Stimulated activated CD4-positive, alpha-beta T cell treated with anti-CD3 and anti-CD28 coated beads, Interleukin-12 subunit alpha, Interleukin-12 subunit beta, amount 100 ng/mL, for 4 hours (primary cell): ENCODE measurements at regions not wholly inside any gene's neighbourhood (a gene's known extent, or its start where the extent isn't known, plus 50 kb on each side); places are given as distances from the start of the nearest gene placed in this dataset.

Experiments used
- DNase-seq: peaks from one replicate; pipeline ENCODE4 v3.0.0-alpha.2; 2020

DNA sequence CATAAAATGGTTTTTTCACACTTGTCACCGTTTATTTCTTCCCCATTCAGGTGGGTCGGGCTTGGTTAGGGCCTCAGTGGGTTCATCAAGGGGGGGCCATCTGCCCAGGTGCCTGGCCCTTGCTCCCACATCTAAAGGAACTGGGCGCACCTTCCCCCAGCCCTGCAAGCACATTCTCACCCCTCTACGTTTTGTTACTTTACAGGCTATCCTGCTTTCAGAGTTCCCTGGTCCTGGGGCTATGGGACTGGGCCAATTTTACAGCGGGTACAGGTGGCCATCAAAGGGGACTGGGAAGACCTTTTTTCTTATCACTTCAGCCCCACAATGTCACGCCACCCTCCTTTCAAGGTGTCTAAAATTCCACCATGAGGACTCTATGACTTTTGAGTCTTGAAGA lies 71.8 kb upstream of the HAAO start:
- DNase-seq, result no peak

DNA sequence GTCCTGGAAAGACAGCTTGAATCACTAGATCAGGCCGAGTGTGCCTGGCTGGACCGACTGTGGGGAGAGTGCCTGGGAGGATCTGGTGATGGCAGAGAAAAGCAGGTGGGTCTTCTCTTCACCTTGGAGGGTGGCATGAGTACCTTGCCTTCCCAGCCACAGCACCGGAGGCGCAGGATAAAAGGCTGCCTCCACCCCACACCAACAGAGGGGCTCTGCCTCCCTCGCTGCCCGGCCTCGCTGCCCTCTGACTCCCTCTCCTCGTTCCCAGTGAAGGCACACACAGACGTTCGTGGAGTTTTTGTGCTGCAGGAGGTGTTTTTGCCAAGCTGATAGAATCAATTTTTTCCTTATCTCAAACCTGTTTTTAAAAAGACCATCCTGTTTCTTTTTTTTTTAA lies 71.4 kb upstream of the HAAO start:
- no peak for DNase-seq

DNA sequence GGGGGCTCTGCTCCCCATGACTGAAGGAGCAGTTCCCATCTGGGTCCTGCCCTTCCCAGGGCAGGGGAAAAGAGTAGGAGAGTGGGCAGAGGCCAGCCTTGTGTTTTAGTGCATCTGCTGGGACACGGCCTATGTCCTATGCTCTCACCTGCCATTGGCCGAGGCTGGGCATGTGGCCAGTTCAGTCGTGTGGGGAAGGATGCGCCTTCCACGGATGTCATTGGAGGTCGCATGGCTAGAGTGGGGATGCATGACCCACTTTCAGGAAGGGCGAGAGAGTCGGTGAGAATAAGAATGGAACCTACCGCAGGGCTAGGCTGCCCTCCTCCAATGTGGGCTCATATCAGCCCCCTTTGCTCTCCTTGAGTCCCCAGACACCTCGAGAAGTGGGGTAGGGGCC lies 70.9 kb upstream of the HAAO start:
- no peak for DNase-seq

DNA sequence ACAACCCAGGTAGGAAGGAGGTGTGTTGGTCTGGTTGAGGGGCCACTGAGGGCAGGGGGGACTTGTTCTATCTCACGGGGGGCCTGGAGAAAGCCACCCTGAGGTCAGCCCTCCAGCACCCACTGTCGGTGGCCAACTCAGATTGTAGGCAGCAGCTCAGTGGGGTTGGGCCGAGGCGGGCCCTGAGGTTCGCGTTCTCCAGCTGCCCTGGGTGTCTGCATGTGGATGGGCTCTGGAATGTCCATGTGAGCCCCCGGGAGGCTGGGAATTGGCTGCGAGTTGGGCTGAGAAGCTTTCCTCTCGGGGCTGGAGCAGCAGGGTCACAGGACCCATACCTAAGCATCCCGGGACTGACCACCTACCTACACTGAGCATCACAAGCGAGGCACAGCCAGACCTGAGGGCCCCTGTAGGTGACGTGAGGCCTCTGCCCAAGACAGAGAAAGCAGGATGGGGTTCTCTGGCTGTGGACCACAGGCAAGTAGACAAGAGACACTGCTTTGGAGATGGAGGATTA lies 70.3 kb upstream of the HAAO start:
- no peak for DNase-seq

DNA sequence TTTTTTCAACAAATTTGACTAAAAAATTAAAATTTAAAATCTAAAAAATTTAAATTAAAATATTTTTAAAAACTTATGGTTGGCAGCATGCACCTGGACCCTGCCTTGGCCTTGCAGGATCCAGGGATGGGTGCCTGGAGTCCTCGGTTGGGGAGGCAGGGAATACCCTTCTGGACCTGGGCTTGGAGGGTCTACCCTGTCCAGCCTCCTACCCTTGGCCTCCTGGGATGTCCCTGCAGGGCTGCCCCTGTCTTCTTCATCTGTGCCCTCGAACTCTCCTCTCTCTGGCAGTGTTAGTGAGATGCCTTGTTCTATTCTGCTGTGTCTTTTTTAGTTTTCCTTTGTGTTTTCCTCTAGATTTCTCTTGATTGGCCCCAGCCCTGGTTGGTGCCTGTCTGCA lies 68.9 kb upstream of the HAAO start:
- DNase-seq, result no peak

DNA sequence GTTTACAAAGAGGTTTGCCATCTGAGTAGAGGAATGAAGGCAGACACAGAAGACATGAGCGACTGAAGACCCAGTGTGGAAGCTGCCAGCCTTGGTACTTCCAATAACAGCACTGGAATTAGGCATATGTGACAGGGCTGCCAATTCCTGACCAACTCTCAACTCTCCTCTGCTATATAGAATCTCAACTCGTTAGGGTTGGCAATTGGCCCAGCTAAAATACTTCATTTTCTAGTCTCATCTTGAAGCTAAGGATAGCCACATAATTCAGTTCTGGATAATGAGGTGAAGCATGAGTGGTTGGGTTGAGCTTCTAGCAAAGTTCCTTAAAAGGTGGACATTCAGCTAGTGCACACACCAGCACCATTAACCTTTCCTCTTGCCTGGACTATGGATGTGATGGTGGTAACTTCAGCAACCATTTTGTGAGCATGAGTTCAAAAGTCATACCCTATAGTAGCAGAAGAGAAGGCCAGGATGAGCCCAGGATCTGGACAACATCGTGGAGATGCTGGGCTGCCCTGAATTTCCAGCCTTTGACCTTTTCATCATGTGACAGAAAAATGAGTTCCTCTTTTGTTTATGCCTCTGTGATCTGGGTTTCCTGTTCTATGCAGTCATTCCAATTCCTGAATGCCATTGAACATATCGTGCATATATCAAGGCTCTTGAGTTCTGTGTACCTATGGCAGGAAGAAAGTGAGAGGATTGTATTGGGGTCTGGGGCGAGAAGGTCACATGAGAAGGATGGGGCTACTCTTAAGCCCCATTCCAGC lies 68.1 kb upstream of the HAAO start:
- DNase-seq, result no peak

DNA sequence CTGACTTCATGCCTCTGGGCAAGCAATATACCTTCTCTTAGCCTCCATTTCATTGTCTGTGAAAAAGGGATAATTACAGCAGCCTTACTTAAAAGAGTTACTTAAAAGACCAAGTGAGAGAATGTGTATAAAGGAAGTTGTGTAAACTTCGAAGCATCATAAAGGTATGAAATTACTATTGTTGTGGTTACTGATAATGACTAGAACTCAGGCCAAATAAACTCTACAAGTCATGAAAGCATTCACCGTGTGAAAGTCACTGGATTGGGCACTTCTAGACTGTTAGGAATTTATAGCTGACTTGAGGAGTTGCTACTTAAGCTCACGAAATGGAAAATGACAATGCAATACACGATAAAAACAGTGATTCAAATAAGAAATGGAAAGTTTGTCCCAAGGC lies 67.4 kb upstream of the HAAO start:
- DNase-seq, result no peak

DNA sequence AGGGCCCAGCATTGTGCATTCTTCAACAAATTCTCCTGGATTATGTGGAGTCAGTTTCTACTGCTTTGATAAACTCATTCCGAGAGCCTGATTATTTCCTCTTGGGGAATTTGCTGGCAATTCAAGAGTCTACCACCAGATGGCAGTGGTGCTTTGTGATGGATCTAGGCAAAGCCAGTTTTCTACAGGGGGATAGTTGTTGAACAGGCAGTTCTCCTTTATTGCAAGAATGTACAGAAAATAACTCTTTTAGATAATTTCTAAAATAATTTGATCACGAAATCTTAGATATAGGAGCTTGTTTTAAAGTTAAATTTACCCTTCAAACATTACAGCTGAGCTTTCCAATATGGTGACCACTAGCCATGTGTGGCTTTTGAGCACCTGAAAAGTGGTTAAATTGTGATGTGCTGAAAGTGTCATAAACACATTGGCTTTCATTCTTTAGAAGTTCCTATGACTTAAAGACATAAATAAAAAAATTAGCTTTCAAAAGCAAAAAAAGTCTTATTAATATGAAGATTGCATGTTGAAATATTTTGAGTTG lies 66.7 kb upstream of the HAAO start:
- DNase-seq, result peak; percentile 60

DNA sequence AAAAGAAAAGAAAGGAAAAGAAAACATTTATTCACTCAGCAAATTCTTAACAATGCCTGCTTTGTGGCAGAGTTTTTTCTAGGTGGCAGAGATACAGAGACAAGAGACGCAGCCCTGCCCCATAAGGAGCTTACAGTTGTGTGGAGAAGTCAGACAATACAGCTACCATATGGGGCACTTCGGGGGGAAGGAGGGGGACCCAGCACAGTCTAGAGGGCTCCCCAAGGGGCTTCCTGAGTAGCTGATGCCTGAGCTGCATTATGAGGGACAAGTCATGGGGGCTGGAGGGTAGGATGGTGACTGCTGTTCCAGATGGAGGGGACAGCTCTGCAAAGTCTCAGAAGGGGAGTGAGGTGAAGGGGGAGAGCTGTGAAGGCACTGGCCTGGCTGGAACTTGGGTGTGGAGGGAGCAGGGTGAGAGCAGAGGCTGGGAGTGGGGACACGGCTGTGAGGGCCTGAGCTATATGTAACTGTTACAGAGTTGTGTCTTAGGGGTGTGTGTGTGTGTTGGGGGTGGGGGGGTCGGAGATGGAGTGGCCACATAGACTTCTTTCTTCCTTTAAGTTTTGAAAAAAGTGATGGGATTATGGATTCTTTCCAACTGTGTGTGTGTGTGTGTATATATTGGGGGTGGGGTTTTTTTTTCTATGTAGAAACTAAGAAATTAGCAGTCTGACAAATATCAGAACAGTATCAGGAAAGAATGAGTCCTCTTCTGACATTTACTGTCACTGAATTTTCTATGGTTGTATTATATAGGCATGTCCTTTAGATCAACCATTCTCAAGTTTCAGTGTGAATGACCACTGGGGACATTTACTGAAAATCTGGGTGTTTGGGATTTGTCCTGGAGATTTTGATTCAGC lies 66.0 kb upstream of the HAAO start:
- no peak for DNase-seq

DNA sequence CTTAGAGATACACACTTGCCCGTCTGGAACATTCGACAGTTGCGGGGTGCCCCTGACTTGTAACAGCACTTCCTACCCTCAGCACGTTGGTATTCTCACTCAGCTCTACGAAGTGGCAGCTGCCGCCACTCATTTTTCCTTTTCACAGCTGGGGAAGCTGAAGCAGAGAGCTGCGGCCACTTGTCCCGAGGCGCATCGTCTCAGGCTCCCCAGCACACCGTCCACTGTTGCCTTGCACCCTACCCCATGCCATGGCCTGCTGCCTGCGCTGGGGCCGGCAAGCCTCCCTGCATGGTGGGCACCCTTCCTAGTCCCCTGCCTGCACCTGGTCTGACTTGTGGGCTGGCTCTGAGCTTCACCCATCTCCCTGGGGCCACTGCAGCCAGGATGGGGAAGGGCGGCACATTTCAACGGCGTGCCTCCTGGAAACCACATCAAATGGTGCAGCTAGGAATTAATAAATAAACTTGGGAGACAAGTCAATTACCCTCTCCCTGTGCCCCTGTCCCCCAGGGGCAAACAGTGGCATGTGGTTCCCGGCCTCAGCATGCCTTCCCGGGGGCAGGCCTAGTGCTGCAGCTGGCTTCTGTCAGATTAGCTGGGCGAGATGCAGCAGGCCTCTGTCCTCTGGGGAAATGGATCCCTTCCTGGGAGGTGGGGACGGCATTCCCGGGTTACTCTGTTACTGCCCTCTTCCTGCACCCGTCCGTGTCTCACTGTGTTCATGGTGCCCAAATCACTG lies 64.7 kb upstream of the HAAO start:
- DNase-seq, result no peak

DNA sequence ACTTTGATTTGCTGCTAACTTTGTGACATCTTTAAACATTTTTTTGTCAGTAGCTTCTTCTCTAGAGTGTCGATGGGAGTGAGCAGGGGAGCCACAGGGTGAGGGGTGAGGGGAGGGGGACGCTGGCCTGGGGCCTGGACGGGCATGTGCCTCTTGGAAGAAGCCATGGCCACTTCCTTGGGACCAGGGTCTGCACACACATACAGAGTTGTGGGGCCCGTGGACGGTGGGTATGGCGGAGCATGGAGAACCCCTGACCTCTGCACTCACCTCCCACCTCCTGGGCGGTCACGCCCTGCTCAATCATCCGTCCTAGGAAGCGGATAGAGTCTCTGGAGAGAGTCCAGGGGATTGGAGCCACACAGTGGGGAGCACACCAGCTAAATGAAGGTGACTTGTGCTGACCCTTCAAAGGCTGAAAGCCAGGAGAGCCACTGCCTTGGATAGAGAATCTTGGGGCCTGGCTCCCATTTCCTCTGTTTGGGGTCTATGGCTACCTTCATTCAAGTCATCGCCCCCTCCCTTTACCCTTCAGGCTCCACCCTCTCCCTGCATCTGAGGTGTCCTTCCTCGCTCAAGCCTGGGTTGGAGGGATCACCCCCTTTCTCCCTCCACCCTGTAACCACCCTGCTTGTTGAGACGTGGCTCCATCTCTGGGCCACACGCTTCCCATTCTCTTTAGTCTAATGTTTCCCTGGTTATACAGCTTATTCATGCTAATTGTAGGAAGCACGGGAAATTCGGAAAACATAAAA lies 63.9 kb upstream of the HAAO start:
- no peak for DNase-seq

DNA sequence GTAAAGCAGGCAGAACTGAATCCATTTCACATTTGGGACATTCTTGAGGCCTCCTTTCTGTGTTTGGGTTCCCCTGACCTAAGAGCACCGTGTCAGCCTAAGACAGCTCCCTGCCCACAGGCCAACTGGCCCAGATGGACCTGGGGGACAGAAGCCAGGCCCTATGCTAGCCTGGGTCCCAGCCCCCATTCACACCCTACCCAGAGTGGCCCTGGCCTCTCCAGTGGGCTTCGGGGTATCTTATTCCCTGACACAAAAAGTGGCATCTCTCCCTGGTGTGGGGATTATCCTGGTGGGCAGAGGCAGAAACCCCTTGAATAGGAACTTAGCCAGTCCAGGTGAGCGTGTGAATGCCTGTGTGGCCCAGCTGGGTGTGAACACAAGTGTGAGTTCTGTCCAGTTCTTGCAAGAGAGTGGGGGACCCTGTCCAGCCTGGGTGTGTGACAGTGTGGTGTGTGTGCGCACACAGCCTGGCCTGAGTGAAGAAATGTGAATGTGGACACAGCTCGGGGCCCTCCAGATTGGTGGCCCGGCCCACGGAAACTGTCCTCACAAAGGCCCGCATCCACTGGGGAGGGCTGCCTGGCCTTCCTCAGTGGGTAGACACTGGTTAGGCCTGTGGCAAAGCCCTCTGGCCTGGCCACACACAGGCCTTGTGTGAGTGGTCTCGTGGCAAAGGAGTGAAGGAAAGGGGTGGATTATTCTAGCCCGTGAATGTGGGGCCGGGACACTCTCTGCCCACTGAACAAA lies 63.0 kb upstream of the HAAO start:
- no peak for DNase-seq

DNA sequence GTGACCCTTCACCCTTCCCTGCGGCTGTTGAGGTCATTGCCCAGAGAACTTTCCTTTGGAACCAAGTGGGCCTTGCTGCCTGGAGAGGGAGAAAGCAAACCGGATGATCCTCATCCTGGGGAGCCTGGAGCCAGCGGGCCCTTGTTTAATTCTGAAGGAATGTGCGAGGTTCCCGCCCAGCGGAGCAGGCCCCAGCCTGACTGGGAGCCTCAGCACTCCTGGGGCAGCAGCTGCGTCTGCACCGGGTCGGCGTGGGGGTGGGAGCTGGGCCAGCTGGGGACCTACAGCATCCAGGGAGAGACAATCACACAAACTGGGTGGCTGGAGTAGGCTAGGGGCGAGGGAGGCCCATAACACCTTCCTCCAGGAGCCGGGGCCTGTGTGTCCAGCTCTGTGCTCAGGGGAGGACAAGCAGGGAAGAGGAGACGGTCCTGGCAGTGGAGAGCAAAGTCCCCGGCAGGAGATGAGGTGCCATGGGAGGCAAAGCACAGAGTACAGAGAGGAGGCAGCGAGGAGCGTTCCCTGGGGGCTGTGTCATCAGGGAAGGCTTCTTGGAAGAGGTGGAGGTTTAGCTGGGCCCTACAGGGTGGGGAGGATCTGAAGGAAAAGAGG lies 61.9 kb upstream of the HAAO start:
- no peak for DNase-seq

DNA sequence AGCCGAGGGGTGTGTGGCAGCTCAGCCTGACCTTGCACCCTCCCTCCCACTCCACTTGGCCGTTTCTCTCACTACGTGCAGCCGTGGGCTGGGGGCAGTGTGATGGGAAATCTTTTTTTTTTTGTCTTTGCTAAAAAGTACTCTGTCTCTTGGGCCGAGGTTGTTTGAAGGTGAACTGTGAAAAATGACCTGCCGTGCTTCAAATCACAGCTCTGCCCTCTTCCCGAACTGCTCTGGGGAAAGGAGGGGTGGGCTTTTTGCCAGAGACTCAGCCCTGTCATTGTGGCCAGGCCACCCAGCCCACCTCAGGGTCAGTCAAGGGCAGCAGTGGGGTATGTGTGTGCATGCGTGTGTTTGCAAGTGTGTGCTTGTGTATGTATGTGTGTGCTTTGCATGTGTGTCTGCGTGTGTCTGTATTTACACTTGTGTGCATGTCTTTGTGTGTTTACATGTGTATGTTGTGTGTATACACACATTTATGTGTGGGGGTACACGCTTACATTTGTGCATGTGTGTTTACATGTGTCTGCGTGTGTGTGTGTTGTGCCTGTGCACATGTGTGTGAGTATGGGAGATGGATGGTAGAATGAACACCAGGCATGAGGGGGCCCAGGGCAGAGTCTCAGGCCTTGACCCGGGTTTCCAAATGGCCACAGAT lies 61.3 kb upstream of the HAAO start:
- DNase-seq, result no peak

DNA sequence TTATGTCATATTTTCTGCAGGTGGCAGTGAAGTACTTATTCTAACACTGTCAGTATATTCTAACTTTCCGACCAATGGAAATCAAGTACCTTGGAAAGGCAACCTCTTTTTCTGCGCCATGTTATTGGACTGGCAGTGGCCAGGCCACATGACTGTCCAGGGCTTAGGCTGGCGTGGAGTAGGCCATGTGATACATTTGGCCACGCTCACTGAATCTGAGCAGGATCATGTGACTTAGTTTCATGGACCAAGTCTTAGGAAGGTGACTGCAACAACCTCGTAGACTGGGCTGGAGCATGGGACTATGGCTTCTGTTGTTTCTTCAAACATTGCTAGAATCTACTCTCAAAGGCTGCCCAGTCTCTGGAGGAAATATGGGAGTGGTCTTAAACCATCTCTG lies 60.4 kb upstream of the HAAO start:
- DNase-seq, result no peak

DNA sequence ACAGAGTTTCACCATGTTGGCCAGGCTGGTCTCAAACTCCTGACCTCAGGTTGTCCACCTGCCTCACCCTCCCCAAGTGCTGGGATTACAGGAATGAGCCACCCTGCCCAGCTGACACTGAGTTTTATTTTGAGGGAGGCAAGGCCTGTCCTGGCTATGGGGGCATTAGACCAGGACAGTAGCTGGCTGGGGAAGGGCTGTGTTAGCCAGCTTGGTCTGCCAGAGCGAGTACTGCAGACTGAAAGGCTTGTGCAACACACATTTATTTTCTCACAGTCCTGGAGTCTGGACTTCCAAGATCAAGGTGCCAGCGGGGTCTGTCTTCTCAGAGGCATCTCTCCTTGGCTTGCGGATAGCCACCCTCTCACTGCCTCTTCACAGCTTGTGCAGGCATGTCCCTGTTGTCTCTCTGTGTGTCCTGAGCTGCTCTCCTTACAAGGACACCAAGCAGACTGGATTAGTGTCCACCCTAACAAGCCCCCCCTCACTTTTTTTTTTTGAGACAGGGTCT lies 59.4 kb upstream of the HAAO start:
- no peak for DNase-seq

DNA sequence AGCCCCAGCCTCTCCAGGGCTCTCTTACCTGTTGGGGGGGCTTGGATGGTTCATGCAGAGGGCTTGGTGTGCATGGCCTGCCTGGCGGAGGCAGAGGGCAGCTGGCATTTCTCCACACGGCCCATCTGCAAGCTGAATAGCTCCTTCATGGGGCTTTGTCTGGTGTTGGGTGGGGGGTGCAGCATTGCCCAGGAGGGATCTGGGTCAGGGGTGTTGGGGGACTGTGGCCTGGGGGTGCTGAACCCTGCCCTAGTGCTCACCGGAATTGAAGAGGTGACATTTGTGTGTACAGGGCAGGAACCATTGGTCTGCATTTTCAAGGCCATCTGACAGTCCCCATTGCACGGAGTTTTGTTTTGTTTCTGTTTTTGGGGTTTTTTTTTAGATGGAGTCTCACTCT lies 58.8 kb upstream of the HAAO start:
- DNase-seq, result no peak

DNA sequence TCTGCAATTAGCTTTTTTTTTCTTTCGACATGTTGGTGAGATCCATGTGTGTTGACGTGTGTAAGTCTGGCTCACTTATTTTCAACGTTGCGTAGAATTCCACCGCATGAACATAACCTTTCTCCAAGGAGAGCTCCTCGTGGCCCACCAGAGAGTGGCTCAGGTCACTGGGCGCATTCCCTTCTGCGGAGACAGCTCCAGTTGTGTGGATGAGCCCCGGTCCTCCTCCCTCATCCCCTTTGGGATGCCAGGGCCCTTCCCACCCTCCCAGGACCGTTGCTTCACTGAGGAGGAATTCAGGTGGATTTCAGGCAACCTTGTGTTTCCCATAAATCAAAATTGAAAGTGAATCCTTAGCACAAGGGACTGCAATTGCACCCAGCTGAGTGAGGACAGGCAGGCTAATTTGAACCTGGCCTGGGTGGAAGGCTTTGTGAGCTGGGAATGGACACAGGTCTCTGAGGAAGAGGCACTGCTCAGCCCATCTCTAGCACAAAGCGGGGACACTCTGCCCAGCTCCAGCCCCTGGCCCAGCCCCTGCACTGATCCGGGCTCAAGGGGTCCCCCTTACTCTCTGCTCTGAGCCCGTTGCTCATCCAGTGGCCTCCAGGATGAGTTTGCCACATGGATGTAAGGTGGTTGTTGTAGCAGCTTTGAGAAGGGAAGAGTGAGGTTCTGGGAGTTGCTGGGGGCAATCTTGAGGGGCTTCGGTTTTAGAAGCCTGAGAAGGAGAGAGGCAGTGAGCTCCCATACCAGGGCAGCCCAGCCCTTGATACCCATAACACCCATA lies 57.8 kb upstream of the HAAO start:
- DNase-seq, result no peak

DNA sequence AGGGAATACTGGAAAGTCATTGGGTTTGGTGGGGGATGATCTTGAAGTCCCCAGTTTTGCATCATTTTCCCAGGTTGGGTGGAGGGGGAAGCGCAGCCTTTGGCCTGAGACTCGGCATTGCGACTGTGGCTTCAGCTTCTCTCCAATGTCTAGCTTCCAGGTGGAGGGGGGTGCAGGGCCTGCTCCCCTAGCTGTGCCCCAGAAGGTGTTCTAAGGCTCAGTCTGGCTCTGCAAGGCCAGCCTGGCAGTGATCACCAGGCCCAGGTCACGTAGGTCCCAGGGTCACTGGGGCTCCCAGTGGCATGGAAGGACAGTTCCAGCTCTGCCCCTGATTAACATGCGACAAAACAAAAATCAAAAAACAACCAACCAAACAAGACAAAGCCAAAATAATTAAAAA lies 56.9 kb upstream of the HAAO start:
- no peak for DNase-seq
